WTC11 (cell line): ENCODE measurements at regions not wholly inside any gene's neighbourhood (a gene's known extent, or its start where the extent isn't known, plus 50 kb on each side); places are given as distances from the start of the nearest gene placed in this dataset.

Source experiments
- CREB1 ChIP-seq: sonication (generic); formaldehyde crosslinking; IDR thresholded peaks from 2 replicates; pipeline ENCODE4 v1.8.0; 2023; ENCODE audit warnings: mild to moderate bottlenecking, missing genetic modification reagents
- EMX1 ChIP-seq: fragments of 250-450 bp; sonication (Bioruptor Pico); IDR thresholded peaks from 2 replicates; pipeline ENCODE4 v1.8.0; 2021; ENCODE audit warnings: mild to moderate bottlenecking
- FOXK1 ChIP-seq: sonication (generic); formaldehyde crosslinking; IDR thresholded peaks from 2 replicates; pipeline ENCODE4 v1.8.0; 2022; ENCODE audit warnings: mild to moderate bottlenecking, moderate library complexity, missing genetic modification reagents
- NR2C2 ChIP-seq: sonication (generic); formaldehyde crosslinking; IDR thresholded peaks from 2 replicates; pipeline ENCODE4 v1.8.0; 2022; ENCODE audit warnings: mild to moderate bottlenecking, missing genetic modification reagents
- OVOL2 ChIP-seq: fragments of 250-450 bp; sonication (Bioruptor Pico); IDR thresholded peaks from 2 replicates; pipeline ENCODE4 v1.9.0; 2021; ENCODE audit warnings: mild to moderate bottlenecking, borderline replicate concordance
- SMAD3 ChIP-seq: sonication (generic); formaldehyde crosslinking; IDR thresholded peaks from 2 replicates; pipeline ENCODE4 v1.8.0; 2022; ENCODE audit warnings: missing genetic modification reagents, mild to moderate bottlenecking, borderline replicate concordance
- SP1 ChIP-seq: sonication (generic); formaldehyde crosslinking; conservative IDR thresholded peaks from 2 replicates; pipeline ENCODE4 v1.8.1; 2022; ENCODE audit warnings: missing genetic modification reagents
- TEAD1 ChIP-seq: sonication (generic); formaldehyde crosslinking; IDR thresholded peaks from 2 replicates; pipeline ENCODE4 v1.8.0; 2022; ENCODE audit warnings: mild to moderate bottlenecking, missing genetic modification reagents
- ZBTB21 ChIP-seq: sonication (generic); formaldehyde crosslinking; IDR thresholded peaks from 2 replicates; pipeline ENCODE4 v1.8.1; 2023; ENCODE audit warnings: mild to moderate bottlenecking, missing genetic modification reagents, borderline replicate concordance
- TF ChIP-seq, protein P1 (sequence below): fragments of 200-600 bp; IDR thresholded peaks from 2 replicates; pipeline ENCODE4 v1.8.0; 2022; ENCODE audit warnings: antibody characterized with exemption
- TF ChIP-seq, protein P2 (sequence below): sonication (generic); formaldehyde crosslinking; IDR thresholded peaks from 2 replicates; pipeline ENCODE4 v1.8.1; 2023; ENCODE audit warnings: mild to moderate bottlenecking, moderate library complexity, missing genetic modification reagents
- TF ChIP-seq, protein P3 (sequence below): sonication (generic); formaldehyde crosslinking; IDR thresholded peaks from 2 replicates; pipeline ENCODE4 v1.8.0; 2022; ENCODE audit warnings: mild to moderate bottlenecking, missing genetic modification reagents
- TF ChIP-seq, protein P4 (sequence below): sonication (generic); formaldehyde crosslinking; IDR thresholded peaks from 2 replicates; pipeline ENCODE4 v1.8.1; 2023; ENCODE audit warnings: mild to moderate bottlenecking, missing genetic modification reagents, moderate library complexity
- TF ChIP-seq, protein P5 (sequence below): sonication (generic); formaldehyde crosslinking; IDR thresholded peaks from 2 replicates; pipeline ENCODE4 v1.8.1; 2023; ENCODE audit warnings: mild to moderate bottlenecking, missing genetic modification reagents, moderate library complexity

DNA sequence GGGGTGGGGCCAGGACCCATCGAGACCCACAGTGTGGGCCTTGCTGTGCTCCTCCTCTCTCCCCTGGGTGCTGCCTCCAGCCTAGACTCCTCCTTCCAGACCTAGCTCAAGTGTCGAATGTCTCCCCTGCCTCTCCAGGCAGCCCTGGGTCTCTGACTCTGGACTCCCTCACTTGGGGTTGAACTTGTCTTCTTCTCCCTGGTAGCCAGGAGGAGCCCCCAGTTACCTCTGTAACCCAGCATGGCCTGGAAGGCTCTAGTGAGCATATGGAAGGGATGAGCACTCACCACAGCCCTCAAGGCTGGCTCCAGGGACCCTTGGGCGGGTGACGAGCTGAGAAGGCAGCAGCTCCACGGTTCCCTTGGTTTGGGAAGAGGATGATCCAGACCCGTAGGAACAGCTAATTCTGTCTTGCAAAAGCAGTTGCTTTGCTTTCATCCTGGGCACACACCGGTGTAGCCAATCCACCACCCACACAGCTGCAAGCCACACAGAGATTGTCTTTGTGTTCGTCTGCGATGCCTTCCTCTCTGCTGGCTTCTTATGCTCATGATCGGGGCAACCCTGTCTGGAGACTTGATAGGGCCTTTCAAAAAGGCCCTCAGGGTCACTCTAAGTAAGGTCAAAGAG lies 52.3 kb upstream of the ANTXRL start:
- TF ChIP-seq TEAD1 (CRISPR knock-in tag) (no peak), FOXK1 (no peak), NR2C2 (CRISPR knock-in tag) (no peak), EMX1 (CRISPR knock-in tag) (no peak), SP1 (CRISPR knock-in tag) (no peak), SMAD3 (no peak), OVOL2 (no peak), CREB1 (CRISPR knock-in tag) (no peak), ZBTB21 (CRISPR knock-in tag) (no peak)
- TF ChIP-seq, protein P1, sequence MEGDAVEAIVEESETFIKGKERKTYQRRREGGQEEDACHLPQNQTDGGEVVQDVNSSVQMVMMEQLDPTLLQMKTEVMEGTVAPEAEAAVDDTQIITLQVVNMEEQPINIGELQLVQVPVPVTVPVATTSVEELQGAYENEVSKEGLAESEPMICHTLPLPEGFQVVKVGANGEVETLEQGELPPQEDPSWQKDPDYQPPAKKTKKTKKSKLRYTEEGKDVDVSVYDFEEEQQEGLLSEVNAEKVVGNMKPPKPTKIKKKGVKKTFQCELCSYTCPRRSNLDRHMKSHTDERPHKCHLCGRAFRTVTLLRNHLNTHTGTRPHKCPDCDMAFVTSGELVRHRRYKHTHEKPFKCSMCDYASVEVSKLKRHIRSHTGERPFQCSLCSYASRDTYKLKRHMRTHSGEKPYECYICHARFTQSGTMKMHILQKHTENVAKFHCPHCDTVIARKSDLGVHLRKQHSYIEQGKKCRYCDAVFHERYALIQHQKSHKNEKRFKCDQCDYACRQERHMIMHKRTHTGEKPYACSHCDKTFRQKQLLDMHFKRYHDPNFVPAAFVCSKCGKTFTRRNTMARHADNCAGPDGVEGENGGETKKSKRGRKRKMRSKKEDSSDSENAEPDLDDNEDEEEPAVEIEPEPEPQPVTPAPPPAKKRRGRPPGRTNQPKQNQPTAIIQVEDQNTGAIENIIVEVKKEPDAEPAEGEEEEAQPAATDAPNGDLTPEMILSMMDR, result no peak
- TF ChIP-seq, protein P2, sequence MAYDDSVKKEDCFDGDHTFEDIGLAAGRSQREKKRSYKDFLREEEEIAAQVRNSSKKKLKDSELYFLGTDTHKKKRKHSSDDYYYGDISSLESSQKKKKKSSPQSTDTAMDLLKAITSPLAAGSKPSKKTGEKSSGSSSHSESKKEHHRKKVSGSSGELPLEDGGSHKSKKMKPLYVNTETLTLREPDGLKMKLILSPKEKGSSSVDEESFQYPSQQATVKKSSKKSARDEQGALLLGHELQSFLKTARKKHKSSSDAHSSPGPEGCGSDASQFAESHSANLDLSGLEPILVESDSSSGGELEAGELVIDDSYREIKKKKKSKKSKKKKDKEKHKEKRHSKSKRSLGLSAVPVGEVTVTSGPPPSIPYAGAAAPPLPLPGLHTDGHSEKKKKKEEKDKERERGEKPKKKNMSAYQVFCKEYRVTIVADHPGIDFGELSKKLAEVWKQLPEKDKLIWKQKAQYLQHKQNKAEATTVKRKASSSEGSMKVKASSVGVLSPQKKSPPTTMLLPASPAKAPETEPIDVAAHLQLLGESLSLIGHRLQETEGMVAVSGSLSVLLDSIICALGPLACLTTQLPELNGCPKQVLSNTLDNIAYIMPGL (CRISPR knock-in tag), result no peak
- TF ChIP-seq, protein P3, sequence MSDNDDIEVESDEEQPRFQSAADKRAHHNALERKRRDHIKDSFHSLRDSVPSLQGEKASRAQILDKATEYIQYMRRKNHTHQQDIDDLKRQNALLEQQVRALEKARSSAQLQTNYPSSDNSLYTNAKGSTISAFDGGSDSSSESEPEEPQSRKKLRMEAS (CRISPR knock-in tag), result no peak
- TF ChIP-seq, protein P4, sequence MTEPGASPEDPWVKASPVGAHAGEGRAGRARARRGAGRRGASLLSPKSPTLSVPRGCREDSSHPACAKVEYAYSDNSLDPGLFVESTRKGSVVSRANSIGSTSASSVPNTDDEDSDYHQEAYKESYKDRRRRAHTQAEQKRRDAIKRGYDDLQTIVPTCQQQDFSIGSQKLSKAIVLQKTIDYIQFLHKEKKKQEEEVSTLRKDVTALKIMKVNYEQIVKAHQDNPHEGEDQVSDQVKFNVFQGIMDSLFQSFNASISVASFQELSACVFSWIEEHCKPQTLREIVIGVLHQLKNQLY (CRISPR knock-in tag), result no peak
- TF ChIP-seq, protein P5, sequence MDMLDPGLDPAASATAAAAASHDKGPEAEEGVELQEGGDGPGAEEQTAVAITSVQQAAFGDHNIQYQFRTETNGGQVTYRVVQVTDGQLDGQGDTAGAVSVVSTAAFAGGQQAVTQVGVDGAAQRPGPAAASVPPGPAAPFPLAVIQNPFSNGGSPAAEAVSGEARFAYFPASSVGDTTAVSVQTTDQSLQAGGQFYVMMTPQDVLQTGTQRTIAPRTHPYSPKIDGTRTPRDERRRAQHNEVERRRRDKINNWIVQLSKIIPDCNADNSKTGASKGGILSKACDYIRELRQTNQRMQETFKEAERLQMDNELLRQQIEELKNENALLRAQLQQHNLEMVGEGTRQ, result no peak
